GM21390 (cell line): ENCODE measurements at regions not wholly inside any gene's neighbourhood (a gene's known extent, or its start where the extent isn't known, plus 50 kb on each side); places are given as distances from the start of the nearest gene placed in this dataset.
"Not testable (repeated sequence)": the region's sequence is repeated elsewhere in the genome, so short reads cannot be mapped to it uniquely, and the experiment has no call there.

Experiments used
- ATAC-seq: cut with Tn5 transposase; IDR thresholded peaks from one replicate; pipeline ENCODE4 v1.9.1; 2021; ENCODE audit not compliant: unreplicated experiment

GRCh38 chrX:74251006-74251930, 52.7 kb upstream of the ZCCHC13 start:
- ATAC-seq: no peak

GRCh38 chrX:74250574-74250973, 53.4 kb upstream of the ZCCHC13 start:
- no peak for ATAC-seq

- ATAC-seq: no peak
These were observed 54.0 kb upstream of the ZCCHC13 start for GRCh38 chrX:74249963-74250362.

GRCh38 chrX:74248889-74249288, 55.1 kb upstream of the ZCCHC13 start:
- no peak for ATAC-seq

GRCh38 chrX:74246524-74246923, 57.5 kb upstream of the ZCCHC13 start:
- ATAC-seq: no peak

- ATAC-seq: no peak
These were observed 61.4 kb upstream of the ZCCHC13 start for GRCh38 chrX:74242484-74243138.

- no peak for ATAC-seq
These were observed 61.9 kb upstream of the ZCCHC13 start for GRCh38 chrX:74242050-74242449.

- no peak for ATAC-seq
These were observed 65.2 kb upstream of the ZCCHC13 start for GRCh38 chrX:74238771-74239170.

- ATAC-seq: no peak
These were observed 69.2 kb upstream of the ZCCHC13 start for GRCh38 chrX:74234818-74235217.

GRCh38 chrX:74232859-74233258, 71.1 kb upstream of the ZCCHC13 start:
- ATAC-seq: no peak

GRCh38 chrX:74231625-74232024, 72.4 kb upstream of the ZCCHC13 start:
- no peak for ATAC-seq

GRCh38 chrX:74230094-74230493, 73.9 kb upstream of the ZCCHC13 start:
- ATAC-seq: no peak

- no peak for ATAC-seq
These were observed 78.9 kb upstream of the ZCCHC13 start for GRCh38 chrX:74225111-74225510.

GRCh38 chrX:74220277-74220676, 83.7 kb upstream of the ZCCHC13 start:
- no peak for ATAC-seq

- no peak for ATAC-seq
These were observed 85.1 kb upstream of the ZCCHC13 start for GRCh38 chrX:74218895-74219294.

- ATAC-seq: no peak
These were observed 87.6 kb upstream of the ZCCHC13 start for GRCh38 chrX:74216421-74216820.

- no peak for ATAC-seq
These were observed 92.1 kb upstream of the ZCCHC13 start for GRCh38 chrX:74211911-74212310.

GRCh38 chrX:74207539-74207938, 96.4 kb upstream of the ZCCHC13 start:
- ATAC-seq: no peak

GRCh38 chrX:74195605-74196004, 108.4 kb upstream of the ZCCHC13 start:
- ATAC-seq: no peak

GRCh38 chrX:74195120-74195519, 108.9 kb upstream of the ZCCHC13 start:
- ATAC-seq: no peak

GRCh38 chrX:74187211-74187610, 116.8 kb upstream of the ZCCHC13 start:
- no peak for ATAC-seq

GRCh38 chrX:74183047-74183446, 120.9 kb upstream of the ZCCHC13 start:
- ATAC-seq: not testable (repeated sequence)
